Kasumi-1 (cell line): ENCODE measurements at regions not wholly inside any gene's neighbourhood (a gene's known extent, or its start where the extent isn't known, plus 50 kb on each side); places are given as distances from the start of the nearest gene placed in this dataset.

ENCODE experiments used
- DNase-seq, 2 experiments: peaks; one replicate each; lab custom pipeline; 2025; lab: John Stamatoyannopoulos, UW

- DNase-seq = no peak
These were observed 54.3 kb upstream of the COL3A1 start for GRCh38 chr2:188919824-188920223.

- no peak for DNase-seq
These were observed 52.0 kb upstream of the COL3A1 start for GRCh38 chr2:188922191-188922590.
